GM20000 (cell line): ENCODE measurements at regions not wholly inside any gene's neighbourhood (a gene's known extent, or its start where the extent isn't known, plus 50 kb on each side); places are given as distances from the start of the nearest gene placed in this dataset.

Experiments
- DNase-seq: peaks from one replicate; pipeline ENCODE4 v3.0.0; 2012; ENCODE audit warnings: low spot score
- TF ChIP-seq, protein P1 (sequence below): IDR thresholded peaks from 2 replicates; pipeline ENCODE4 v1.5.1; 2012; ENCODE audit warnings: mild to moderate bottlenecking, control low read depth; ENCODE audit errors: extremely low read depth, missing control alignments

DNA sequence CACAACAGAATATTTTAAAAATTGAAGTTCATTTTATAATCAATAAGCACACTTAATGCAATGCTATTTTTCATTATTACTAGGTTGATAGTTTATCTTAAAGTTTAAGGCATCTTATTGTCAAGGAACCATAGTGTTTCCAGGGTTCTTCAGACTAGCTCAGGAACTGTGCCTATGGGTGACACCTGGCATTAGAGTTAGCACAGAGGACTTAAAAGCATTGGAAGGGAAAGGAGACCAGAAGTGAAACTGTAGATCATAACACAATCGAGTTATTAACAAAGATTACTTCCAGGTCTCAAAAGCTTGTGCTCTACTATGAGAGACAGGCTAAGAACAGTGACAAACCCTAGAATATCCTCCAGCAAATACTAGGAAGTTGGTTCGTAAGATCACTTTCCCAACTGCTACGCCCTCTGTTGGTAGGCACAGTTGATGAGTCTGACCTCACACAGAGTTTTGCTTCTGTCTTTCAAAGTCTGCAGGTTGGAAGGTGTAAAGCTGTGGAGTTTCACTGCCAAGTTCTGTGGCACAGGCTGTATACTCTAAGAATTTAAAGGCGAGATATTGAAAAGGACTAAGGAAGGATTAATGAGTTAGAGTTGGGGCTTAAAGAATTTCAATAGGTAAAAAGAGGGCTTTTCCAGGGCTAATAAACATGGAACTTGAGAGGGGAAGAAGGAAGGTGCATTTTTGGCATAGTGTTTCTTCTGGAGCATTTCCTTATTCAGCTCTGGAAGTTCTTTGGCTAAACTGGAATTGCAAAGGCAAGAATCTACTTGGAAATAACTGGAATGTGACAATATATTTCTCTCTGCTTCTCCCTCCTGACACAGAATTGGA, 531.3 kb upstream of the JAG1 start:
- DNase-seq: peak; percentile 39
- TF ChIP-seq, protein P1, sequence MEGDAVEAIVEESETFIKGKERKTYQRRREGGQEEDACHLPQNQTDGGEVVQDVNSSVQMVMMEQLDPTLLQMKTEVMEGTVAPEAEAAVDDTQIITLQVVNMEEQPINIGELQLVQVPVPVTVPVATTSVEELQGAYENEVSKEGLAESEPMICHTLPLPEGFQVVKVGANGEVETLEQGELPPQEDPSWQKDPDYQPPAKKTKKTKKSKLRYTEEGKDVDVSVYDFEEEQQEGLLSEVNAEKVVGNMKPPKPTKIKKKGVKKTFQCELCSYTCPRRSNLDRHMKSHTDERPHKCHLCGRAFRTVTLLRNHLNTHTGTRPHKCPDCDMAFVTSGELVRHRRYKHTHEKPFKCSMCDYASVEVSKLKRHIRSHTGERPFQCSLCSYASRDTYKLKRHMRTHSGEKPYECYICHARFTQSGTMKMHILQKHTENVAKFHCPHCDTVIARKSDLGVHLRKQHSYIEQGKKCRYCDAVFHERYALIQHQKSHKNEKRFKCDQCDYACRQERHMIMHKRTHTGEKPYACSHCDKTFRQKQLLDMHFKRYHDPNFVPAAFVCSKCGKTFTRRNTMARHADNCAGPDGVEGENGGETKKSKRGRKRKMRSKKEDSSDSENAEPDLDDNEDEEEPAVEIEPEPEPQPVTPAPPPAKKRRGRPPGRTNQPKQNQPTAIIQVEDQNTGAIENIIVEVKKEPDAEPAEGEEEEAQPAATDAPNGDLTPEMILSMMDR: peak; percentile 71

DNA sequence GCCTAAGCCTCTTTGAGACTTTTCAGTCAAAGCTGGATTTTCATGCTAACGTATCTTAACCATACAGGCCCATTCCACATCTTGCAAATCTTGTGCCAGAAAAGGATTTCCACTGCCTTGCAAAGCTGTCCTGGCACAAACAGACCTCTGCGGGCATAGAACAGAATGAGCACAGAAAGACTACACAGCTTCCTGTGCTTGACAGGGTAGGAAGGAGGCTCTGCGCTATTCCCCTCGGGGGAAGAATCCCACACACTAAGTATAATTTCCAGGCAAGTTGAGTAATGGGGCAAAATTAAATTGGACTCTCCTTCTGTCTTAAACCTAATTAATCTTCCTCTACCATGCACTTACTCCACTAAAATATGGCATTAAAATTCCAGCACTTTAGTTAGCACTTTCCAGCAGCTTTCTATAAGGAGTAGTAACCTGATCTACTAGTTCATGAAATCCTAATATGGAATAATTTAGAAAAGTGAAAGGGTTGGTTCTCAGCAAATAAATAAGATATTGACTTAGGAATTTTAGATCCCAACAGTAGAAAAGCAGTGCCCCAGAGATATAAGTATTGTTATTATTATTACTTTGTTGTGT, 532.1 kb upstream of the JAG1 start:
- no peak for DNase-seq
- TF ChIP-seq, protein P1: no peak

DNA sequence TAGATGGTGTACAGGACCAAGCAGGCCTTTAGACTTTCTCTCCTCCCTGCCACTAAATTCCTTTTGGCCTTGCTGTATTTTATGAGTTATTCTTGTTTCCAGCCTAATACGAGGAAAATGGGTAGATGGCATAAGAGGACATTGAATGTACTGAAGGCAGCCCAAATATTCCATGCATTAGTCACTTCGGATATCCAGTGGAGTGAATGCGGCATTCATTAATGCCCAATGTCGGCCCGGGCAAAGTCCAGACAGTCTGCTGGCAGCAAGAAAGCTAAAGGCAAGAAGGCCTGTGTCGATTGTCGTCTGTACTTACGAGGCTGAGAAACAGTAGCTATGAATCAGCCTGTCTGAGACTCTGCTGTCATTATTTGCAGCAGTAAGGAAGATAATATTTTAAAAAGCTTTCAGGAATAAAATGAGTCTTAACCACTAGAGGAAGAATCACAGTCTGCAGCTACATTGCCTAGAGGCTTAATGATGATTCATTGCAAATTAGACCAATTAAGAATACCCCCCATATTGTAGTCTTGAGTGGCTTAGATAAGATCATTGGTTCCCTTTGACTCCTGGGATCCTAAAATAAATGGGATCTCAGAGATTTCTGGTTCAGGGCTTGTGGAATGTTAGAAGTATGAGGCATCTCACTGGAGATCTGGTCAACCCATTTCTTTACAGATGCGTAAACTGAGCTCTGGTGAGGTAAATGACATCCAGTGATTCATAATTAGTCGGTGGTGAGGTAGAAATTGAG, 534.1 kb upstream of the JAG1 start:
- DNase-seq: no peak
- TF ChIP-seq, protein P1: no peak

DNA sequence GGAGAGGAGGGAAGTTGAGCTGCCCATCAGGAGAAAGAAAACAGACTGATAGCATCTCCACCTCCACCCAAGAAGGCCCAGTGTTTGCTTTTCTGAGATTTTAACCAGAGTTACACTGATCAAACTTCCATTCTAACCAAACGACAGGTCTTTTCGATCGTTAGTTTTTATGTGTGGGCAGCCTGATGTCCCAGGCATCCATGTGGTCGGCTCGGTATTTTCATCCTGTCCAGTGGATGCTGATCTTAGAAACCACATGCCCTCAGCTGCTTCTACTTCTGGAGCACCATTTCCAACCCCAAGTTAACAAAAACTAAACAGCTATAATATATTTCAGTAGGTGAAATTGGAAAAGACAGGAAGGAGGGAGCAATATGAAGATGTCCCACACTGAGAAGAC, 536.8 kb upstream of the JAG1 start:
- DNase-seq: no peak
- TF ChIP-seq, protein P1: no peak

DNA sequence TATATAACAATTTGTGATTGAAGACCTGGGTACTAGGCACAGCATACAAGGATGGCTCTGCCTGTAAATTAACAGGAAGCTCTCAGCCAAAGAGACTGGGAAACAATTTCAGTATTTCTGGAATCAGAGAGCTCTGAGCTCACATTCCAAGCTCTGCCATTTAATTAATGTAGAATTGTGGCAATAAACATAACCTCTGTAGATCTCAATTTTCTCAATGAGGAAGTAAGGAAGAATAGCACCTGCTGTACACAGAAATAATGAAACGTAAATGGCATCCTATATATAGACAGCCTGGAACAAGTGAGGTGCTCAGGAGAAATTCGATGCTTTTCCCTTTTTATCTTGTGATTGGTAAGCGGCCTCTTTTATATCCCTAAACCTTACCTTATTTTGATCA, 538.5 kb upstream of the JAG1 start:
- DNase-seq: no peak
- TF ChIP-seq, protein P1: no peak

DNA sequence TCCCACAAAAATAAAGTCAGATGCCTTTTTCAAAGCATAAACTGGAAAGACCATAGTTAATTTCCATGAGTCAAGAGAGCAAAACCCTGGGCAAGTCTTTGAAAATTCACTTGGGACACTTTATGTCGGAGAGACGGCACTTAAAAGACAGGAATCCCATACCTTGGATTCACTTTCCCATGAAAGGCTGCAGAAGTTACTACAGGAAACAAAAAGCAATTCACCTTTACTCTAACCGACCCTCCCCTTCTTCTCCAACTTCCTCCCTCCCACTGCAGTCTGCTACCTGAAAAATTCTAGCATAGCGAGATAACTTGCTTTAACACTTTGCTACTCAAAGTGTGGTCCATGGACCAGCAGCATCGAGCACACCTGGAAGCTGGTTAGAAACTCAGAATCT, 539.1 kb upstream of the JAG1 start:
- no peak for DNase-seq
- TF ChIP-seq, protein P1: no peak
